ENCODE measurements at regions not wholly inside any gene's neighbourhood (a gene's known extent, or its start where the extent isn't known, plus 50 kb on each side); places are given as distances from the start of the nearest gene placed in this dataset.

DNA sequence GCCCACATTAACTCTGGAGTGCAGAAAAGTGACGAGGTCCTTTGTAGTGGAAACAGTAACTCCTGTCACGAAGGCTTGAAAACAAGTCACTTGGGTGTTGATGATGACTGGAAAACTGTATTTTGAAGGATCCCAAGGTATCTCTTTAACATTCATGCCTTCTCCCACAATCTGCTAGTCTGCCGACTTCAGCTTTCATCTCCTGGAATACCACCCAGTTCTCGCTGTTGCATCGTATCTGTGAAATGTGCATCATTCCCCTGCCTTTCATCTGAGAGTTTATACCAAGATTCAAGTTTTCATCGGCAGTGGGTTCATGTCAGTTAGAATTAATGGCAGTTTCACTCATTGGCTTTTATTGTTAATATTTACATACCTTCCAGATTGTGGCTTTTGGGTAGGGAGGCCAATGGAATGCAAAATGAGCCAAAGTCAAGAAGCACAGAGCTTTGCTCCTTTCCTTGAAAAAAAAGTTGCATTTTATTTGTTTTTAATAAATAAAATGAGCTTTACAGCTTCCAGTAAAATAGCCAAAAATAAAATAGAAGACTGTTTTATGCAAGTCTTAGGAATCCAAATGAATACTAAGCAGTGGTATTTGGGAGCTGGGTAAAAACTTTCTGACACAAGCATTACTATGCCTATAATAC lies 575.2 kb upstream of the WWC1 start:
- TF ChIP-seq, protein P1, sequence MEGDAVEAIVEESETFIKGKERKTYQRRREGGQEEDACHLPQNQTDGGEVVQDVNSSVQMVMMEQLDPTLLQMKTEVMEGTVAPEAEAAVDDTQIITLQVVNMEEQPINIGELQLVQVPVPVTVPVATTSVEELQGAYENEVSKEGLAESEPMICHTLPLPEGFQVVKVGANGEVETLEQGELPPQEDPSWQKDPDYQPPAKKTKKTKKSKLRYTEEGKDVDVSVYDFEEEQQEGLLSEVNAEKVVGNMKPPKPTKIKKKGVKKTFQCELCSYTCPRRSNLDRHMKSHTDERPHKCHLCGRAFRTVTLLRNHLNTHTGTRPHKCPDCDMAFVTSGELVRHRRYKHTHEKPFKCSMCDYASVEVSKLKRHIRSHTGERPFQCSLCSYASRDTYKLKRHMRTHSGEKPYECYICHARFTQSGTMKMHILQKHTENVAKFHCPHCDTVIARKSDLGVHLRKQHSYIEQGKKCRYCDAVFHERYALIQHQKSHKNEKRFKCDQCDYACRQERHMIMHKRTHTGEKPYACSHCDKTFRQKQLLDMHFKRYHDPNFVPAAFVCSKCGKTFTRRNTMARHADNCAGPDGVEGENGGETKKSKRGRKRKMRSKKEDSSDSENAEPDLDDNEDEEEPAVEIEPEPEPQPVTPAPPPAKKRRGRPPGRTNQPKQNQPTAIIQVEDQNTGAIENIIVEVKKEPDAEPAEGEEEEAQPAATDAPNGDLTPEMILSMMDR (IDR thresholded peaks at IDR 0.05): no peak
- TF ChIP-seq POLR2A (IDR thresholded peaks at IDR 0.05) (no peak), EP300 (IDR thresholded peaks at IDR 0.05; ENCODE audit: low read depth) (no peak), POLR2AphosphoS5 (IDR thresholded peaks at IDR 0.05) (no peak)

All from transverse colon (tissue), 4 donors.